SK-N-SH (cell line): ENCODE measurements at regions not wholly inside any gene's neighbourhood (a gene's known extent, or its start where the extent isn't known, plus 50 kb on each side); places are given as distances from the start of the nearest gene placed in this dataset.
"Not testable (repeated sequence)": the region's sequence is repeated elsewhere in the genome, so short reads cannot be mapped to it uniquely, and the experiment has no call there.

Source experiments
- CTCF ChIA-PET: fragments of 300-600, 350-600 bp; formaldehyde crosslinking; extraction: SDS; loops from one replicate; lab custom pipeline; 2021; lab: Yijun Ruan, JAX
- POLR2A ChIA-PET: fragments of 350-600 bp; sonication (Branson Sonifier 250); formaldehyde crosslinking; extraction: SDS; loops from one replicate; lab custom pipeline; 2020; ENCODE audit warnings: antibody characterized with exemption, inconsistent platforms; lab: Yijun Ruan, JAX
- DNase-seq: peaks from one replicate; pipeline ENCODE4 v3.0.0; 2012
- H2AFZ ChIP-seq: fragments of 200-600 bp; sonication (generic); 2 replicates; pipeline ENCODE4 v1.8.1; 2016; ENCODE audit warnings: antibody characterized with exemption, mild to moderate bottlenecking, low read depth
- H3F3A ChIP-seq: fragments of 200-600 bp; sonication (generic); replicated peaks from 2 replicates; pipeline ENCODE3; 2016; ENCODE audit warnings: antibody characterized with exemption, mild to moderate bottlenecking; ENCODE audit not compliant: insufficient read depth
- H3K27ac ChIP-seq, 2 experiments: fragments of 200-500 bp in 1 of 2; fragments of 200-600 bp in 1 of 2; sonication (Bioruptor generic) in 1 of 2; sonication (generic), shearing (Covaris generic) in 1 of 2; 2 replicates each; pipeline versions ENCODE4 v1.5.1 to v1.6.1; 2014 to 2016; ENCODE audit warnings: low read depth in 2 of 2, inconsistent platforms in 1 of 2, low read length in 1 of 2, mild to moderate bottlenecking in 1 of 2, mixed read lengths in 1 of 2
- H3K27me3 ChIP-seq: fragments of 200-600 bp; sonication (generic), shearing (Covaris generic); 2 replicates; pipeline ENCODE4 v1.6.1; 2016; ENCODE audit warnings: mixed run types; ENCODE audit not compliant: insufficient read depth
- H3K36me3 ChIP-seq, 2 experiments: fragments of 200-500 bp in 1 of 2; fragments of 200-600 bp in 1 of 2; sonication (Bioruptor generic) in 1 of 2; sonication (generic) in 1 of 2; replicated peaks in 1 of 2; 2 replicates each; pipeline versions ENCODE3 to v1.5.1; 2014 to 2016; ENCODE audit warnings: low read length in 1 of 2, mild to moderate bottlenecking in 1 of 2; ENCODE audit not compliant: insufficient read depth in 2 of 2, control insufficient read depth in 1 of 2
- H3K4me1 ChIP-seq, 2 experiments: fragments of 200-500 bp in 1 of 2; fragments of 200-600 bp in 1 of 2; sonication (Bioruptor generic) in 1 of 2; sonication (generic), shearing (Covaris generic) in 1 of 2; 2 replicates each; pipeline versions ENCODE4 v1.5.1 to v1.6.1; 2014 to 2016; ENCODE audit warnings: low read depth in 1 of 2, low read length in 1 of 2, mixed run types in 1 of 2; ENCODE audit not compliant: insufficient read depth in 2 of 2, control insufficient read depth in 1 of 2
- H3K4me2 ChIP-seq: fragments of 200-600 bp; sonication (generic), shearing (Covaris generic); 2 replicates; pipeline ENCODE4 v1.6.1; 2017; ENCODE audit warnings: mixed run types
- H3K4me3 ChIP-seq, 2 experiments: fragments of 200-500 bp in 1 of 2; fragments of 200-600 bp in 1 of 2; sonication (Bioruptor generic) in 1 of 2; sonication (generic), shearing (Covaris generic) in 1 of 2; 2 replicates each; pipeline versions ENCODE4 v1.5.1 to v1.8.1; 2014 to 2016; ENCODE audit warnings: low read depth in 2 of 2, inconsistent platforms in 1 of 2, low read length in 1 of 2, mild to moderate bottlenecking in 1 of 2, mixed read lengths in 1 of 2, moderate library complexity in 1 of 2
- H3K79me2 ChIP-seq: fragments of 200-600 bp; sonication (generic); 2 replicates; pipeline ENCODE4 v1.8.1; 2017; ENCODE audit warnings: mild to moderate bottlenecking; ENCODE audit not compliant: insufficient read depth
- H3K9ac ChIP-seq: fragments of 200-600 bp; sonication (generic); 2 replicates; pipeline ENCODE4 v1.6.1; 2017; ENCODE audit warnings: mixed run types
- H3K9me2 ChIP-seq: fragments of 200-600 bp; sonication (generic); 2 replicates; pipeline ENCODE4 v1.6.1; 2017; ENCODE audit warnings: mixed run types
- H3K9me3 ChIP-seq: fragments of 200-600 bp; sonication (generic); 2 replicates; pipeline ENCODE4 v1.6.1; 2017; ENCODE audit warnings: mixed run types, mild to moderate bottlenecking, moderate library complexity
- H4K20me1 ChIP-seq: fragments of 200-600 bp; sonication (generic); 2 replicates; pipeline ENCODE4 v1.6.1; 2017; ENCODE audit warnings: mild to moderate bottlenecking, mixed run types; ENCODE audit not compliant: insufficient read depth
- EZH2phosphoT487 ChIP-seq: fragments of 200-600 bp; sonication (generic); IDR thresholded peaks from 2 replicates; pipeline ENCODE4 v1.6.1; 2017; ENCODE audit warnings: low read depth, mixed run types, mild to moderate bottlenecking, antibody characterized with exemption, moderate library complexity, borderline replicate concordance
- MXI1 ChIP-seq: IDR thresholded peaks from 2 replicates; pipeline ENCODE4 v1.6.1; 2012; ENCODE audit warnings: mild to moderate bottlenecking, low read depth, low read length, improper control_type of control experiment
- RAD21 ChIP-seq: IDR thresholded peaks from 2 replicates; pipeline ENCODE4 v1.6.1; 2012; ENCODE audit warnings: mild to moderate bottlenecking, low read length
- YY1 ChIP-seq: IDR thresholded peaks from 2 replicates; pipeline ENCODE4 v1.4.0; 2012; ENCODE audit warnings: low read depth, mild to moderate bottlenecking
- WGBS: methylation state at CpG from one replicate; pipeline ENCODE4 v1.1.6; 2017; ENCODE audit warnings: low lambda C conversion rate; 5-methylcytosine and 5-hydroxymethylcytosine counted together
- TF ChIP-seq, protein P1 (sequence below): fragments of 150-350 bp; IDR thresholded peaks from 2 replicates; pipeline ENCODE4 v1.6.1; 2017; ENCODE audit warnings: antibody characterized with exemption, low read length, low read depth, borderline replicate concordance
- TF ChIP-seq, protein P2 (sequence below): fragments of 150-350 bp; IDR thresholded peaks from 2 replicates; pipeline ENCODE4 v1.6.1; 2016; ENCODE audit warnings: mild to moderate bottlenecking, low read depth, low read length
- TF ChIP-seq, protein P3 (sequence below): IDR thresholded peaks from 2 replicates; pipeline ENCODE4 v1.4.0; 2012; ENCODE audit warnings: low read depth, borderline replicate concordance

DNA sequence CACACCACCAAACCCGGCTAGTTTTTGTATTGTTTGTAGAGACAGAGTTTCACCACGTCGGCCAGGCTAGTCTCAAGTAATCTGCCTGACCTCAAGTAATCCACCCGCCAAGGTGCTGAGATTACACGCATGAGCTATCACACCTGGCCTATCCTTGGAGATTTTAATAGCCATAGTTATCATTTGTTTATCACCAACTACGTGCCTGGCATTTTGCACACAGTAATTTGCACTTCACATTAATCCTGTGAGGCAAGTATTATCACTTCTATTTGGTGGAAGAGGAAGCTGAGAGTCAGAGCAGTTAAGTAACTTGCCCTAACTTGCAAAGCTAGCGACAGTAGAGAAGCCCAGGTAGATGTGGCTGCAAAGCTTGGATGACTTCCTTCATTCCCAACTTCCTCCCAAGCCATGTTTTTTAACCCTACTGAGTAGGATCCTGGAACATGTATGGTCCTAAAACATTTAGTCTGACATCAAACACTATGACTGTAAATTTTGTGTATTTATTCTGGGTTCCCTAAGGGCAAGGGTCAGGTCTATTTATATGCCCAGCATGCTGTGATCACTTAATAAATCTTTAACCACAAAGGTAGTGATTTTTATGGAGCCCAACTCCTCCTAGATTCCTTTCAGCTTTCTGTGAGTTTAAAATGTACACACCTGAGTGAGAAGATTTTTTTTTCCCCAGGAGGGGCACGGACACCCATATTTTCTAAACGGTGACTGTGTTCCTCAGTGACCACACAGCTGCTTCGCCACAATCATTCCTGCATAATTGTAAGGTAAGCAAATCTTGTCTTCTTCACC is 100.2 kb upstream of the RAI14 start:
- H3K4me3 ChIP-seq = no peak overlapping the region
- H3F3A ChIP-seq = no peaks in the 10 kb centered on the region
- H3K27me3 ChIP-seq = no peaks in the 10 kb centered on the region
- no peak overlapping the region for H3K27ac ChIP-seq
- ChIA-PET POLR2A (no interaction called here), CTCF (no interaction called here)
- H3K36me3 ChIP-seq = no peaks in the 10 kb centered on the region
- H3K79me2 ChIP-seq = no peaks in the 10 kb centered on the region
- 63% methylated on average over 10 of the region's 10 CpGs for WGBS
- no peak overlapping the region for H2AFZ ChIP-seq
- H3K9me2 ChIP-seq = no peaks in the 10 kb centered on the region
- DNase-seq = no peak
- no peak overlapping the region for H3K9ac ChIP-seq
- H3K4me1 ChIP-seq = no peaks in the 10 kb centered on the region; a peak in 1 of 4 replicates
- H3K4me2 ChIP-seq = no peak overlapping the region
- no peaks in the 10 kb centered on the region for H3K9me3 ChIP-seq
- TF ChIP-seq MXI1 = no peak
- no peak for TF ChIP-seq RAD21
- TF ChIP-seq, protein P1, sequence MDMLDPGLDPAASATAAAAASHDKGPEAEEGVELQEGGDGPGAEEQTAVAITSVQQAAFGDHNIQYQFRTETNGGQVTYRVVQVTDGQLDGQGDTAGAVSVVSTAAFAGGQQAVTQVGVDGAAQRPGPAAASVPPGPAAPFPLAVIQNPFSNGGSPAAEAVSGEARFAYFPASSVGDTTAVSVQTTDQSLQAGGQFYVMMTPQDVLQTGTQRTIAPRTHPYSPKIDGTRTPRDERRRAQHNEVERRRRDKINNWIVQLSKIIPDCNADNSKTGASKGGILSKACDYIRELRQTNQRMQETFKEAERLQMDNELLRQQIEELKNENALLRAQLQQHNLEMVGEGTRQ = no peak
- no peak for TF ChIP-seq EZH2phosphoT487
- TF ChIP-seq, protein P2, sequence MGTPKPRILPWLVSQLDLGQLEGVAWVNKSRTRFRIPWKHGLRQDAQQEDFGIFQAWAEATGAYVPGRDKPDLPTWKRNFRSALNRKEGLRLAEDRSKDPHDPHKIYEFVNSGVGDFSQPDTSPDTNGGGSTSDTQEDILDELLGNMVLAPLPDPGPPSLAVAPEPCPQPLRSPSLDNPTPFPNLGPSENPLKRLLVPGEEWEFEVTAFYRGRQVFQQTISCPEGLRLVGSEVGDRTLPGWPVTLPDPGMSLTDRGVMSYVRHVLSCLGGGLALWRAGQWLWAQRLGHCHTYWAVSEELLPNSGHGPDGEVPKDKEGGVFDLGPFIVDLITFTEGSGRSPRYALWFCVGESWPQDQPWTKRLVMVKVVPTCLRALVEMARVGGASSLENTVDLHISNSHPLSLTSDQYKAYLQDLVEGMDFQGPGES = no peak
- H4K20me1 ChIP-seq = no peaks in the 10 kb centered on the region

DNA sequence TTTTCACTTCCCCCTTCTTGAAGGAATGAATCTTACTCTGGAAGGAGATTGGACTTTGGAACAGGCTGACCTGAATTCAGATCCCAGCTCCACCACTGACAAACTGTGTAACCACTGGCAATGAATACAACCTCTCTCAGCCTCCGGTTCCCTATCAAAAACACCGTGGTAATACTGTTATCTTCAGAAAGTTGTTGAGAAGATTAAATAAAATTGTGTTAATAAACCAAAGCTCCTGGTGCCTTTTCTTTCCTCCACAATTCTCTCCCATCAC is 99.7 kb upstream of the RAI14 start:
- Histone ChIP-seq H2AFZ (no peak overlapping the region), H3K36me3 (no peaks in the 10 kb centered on the region), H3K4me3 (no peak overlapping the region), H3K4me1 (no peaks in the 10 kb centered on the region; a peak in 1 of 4 replicates), H3K9me2 (no peaks in the 10 kb centered on the region), H3K79me2 (no peaks in the 10 kb centered on the region), H4K20me1 (no peaks in the 10 kb centered on the region), H3K27ac (no peak overlapping the region), H3K27me3 (no peaks in the 10 kb centered on the region), H3F3A (no peaks in the 10 kb centered on the region), H3K9me3 (no peaks in the 10 kb centered on the region), H3K4me2 (no peak overlapping the region), H3K9ac (no peak overlapping the region)
- POLR2A ChIA-PET = no interaction called here
- WGBS = 41% methylated on average over 2 of the region's 2 CpGs
- TF ChIP-seq, protein P3, sequence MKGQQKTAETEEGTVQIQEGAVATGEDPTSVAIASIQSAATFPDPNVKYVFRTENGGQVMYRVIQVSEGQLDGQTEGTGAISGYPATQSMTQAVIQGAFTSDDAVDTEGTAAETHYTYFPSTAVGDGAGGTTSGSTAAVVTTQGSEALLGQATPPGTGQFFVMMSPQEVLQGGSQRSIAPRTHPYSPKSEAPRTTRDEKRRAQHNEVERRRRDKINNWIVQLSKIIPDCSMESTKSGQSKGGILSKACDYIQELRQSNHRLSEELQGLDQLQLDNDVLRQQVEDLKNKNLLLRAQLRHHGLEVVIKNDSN = no peak
- no peak for TF ChIP-seq RAD21
- TF ChIP-seq YY1 = no peak
- TF ChIP-seq EZH2phosphoT487 = no peak
- CTCF ChIA-PET = no interaction called here
- DNase-seq = no peak

DNA sequence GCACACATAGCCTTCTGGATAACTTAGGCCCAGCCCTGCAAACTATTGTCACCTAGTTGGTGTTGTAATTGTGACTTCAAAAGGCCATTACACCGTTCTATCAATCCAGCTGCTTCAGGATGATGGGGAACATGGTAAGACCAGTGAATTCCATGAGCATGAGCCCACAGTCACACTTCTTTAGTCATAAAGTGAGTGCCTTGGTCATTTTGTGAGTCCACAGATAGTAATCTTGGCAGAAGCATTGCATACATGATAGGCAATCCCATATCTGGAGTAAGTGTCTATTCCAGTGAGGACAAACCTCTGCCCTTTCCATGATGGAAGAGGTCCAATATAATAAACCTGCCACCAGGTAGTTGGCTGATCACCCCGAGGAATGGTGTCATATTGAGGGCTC is 94.5 kb upstream of the RAI14 start:
- H3K36me3 ChIP-seq, H4K20me1 ChIP-seq, POLR2A ChIA-PET, CTCF ChIA-PET, H3K79me2 ChIP-seq, H2AFZ ChIP-seq, H3K9ac ChIP-seq, DNase-seq, H3K27me3 ChIP-seq, H3F3A ChIP-seq, H3K4me2 ChIP-seq, H3K9me2 ChIP-seq, H3K4me3 ChIP-seq, H3K9me3 ChIP-seq, H3K27ac ChIP-seq: not testable (repeated sequence)
- peaks cover 0 to 12% of the 10 kb centered on the region in 2 experiments; a peak in 2 of 4 replicates for H3K4me1 ChIP-seq
- WGBS = 67% methylated on average over 2 of the region's 2 CpGs
